HG02610 (cell line): ENCODE measurements at regions not wholly inside any gene's neighbourhood (a gene's known extent, or its start where the extent isn't known, plus 50 kb on each side); places are given as distances from the start of the nearest gene placed in this dataset.

Source experiments
- ATAC-seq: cut with Tn5 transposase; IDR thresholded peaks from one replicate; pipeline ENCODE4 v1.9.1; 2021; ENCODE audit warnings: mild to moderate bottlenecking, moderate library complexity; ENCODE audit not compliant: unreplicated experiment

DNA sequence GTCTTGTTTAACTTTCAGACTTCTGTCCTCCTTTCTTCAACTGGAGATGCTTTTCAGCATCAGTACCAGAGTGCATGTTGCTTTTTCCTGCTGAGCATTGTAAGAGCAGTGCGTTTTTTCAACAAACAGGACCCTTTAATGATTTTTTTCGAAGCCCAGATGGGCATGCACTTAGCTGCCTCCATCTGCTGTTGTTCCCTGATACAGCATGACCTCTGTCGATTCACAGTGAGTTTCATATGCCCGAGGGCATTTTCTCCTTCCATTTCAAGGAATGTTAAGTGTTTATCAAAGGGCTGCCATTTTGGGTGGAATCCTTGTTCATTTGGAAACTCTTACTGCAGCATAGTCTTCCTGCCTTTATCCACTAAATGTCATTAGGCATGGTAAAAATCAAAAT lies 428.6 kb downstream of the DTHD1 start:
- ATAC-seq: no peak

DNA sequence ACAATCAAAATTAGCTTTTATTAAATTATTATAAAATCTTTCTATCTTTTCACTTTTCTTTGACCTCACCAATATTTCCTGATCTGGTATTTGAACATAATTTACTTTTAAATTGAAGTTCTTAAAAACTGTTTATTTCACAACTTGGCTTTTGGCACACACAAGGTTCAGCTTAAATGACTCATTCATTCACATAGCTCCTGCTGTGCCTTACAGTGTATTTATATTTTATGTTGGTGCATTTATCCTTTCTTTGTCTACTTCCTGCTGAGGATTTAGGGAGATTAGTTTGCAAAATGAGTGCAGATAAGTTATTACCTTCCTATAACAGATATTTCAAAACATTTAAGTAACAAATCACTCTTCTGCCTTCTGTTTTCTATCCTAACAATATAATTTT lies 430.6 kb downstream of the DTHD1 start:
- ATAC-seq: no peak

GRCh38 chr4:36716874-36717273 lies 435.5 kb downstream of the DTHD1 start:
- ATAC-seq: no peak

DNA sequence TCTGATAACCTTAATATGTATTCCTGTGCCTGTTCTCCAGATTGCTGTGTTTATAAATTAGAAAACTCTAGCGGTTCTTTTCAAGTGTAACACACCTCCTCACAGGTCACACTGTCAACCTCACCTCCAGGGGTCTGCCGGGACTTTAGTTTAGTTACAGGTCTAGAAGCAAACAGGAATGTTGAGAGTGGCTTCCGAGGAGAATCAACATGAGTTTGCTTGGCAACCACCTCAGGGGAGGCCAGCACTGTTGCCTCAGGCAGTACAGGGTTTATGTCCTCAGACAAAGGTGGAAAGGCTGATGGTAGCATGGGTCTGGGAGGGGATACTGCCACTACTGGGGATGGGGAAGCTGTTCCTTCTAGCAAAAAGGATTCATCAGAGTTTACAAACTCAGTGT lies 438.0 kb downstream of the DTHD1 start:
- ATAC-seq: no peak

- ATAC-seq: no peak
Measured at GRCh38 chr4:36722986-36723385, 441.6 kb downstream of the DTHD1 start.

DNA sequence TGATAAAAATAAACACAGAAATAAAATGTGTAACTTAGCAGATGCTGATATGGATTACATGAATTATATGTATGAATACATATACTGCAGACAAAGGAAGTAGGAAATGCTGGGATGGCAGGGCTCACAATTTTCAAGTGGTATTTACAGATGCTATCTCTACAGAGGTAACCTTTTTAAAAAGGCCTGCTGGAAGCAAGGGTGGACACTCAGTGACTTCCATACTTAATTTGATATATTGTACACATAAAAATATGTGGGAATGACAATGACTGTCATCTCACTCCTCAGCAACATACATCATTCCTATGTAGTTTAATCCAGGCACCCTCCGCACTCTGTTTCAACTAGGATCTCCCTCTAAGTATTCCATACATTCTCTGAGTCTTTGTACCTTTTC lies 452.9 kb downstream of the DTHD1 start:
- ATAC-seq: no peak

DNA sequence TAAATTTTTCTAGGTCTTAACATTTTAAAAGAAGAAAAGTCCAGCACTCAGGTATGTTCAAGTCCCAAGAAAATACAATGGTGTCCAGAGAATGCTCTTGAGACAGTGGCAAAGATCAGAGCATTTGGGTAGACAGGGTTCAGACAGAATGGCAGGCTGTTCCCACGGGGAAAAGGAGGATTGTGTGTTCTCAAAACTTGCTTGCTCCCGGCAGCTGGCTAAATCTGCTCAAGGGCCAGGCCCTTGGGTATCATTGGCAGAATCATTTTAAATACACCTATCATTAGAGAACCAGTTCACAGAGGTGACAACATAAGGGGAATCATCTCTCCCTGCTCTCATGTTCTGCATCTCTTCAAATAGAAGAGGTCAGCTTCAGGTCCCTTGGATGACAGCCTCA lies 456.3 kb downstream of the DTHD1 start:
- ATAC-seq: no peak

GRCh38 chr4:36740796-36741310 lies 459.4 kb downstream of the DTHD1 start:
- ATAC-seq: no peak

- no peak for ATAC-seq
Measured at GRCh38 chr4:36747277-36748129, 466.1 kb downstream of the DTHD1 start.

- ATAC-seq: no peak
Measured at GRCh38 chr4:36753048-36753447, 471.6 kb downstream of the DTHD1 start.

- no peak for ATAC-seq
Measured at GRCh38 chr4:36757580-36758311, 476.3 kb downstream of the DTHD1 start.

DNA sequence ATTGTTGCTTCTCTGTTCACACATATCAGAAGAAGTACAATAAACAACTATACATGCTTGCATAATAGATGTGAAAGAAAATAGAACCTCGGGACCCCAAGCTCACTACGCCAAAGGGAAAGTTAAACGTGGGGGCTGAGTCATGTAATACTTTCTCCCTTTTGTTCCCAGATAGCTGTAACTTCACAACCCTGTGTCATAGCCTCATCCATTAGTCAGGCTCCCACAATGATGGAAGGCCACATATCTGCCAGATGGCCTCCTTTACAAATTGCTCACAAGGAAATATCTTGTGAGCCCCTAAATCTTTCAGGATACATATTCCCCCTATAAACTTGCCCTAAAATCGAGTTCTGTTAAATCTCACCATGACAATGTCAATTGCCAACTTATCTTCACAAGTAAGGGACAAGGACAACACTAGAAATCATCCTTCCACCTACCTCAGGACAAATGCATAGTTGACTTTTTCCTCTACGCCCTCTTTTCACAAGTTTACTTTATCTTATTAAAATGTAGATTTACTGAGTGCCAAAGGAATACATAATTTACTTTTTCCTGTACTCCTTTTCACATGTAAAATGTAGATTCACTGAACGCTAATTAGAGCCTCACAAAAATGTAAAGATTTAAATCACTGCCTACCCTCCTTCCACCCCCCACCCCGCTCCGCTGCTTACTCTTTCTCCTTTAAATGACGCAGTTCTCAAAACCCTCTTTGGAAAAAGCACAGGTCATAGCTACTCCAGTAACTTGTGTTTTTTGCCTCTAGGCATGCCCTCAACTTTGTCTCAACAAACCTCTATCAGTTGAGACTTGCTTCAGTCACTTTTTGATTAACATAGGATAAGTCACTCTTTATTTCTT lies 477.1 kb downstream of the DTHD1 start:
- ATAC-seq: no peak

DNA sequence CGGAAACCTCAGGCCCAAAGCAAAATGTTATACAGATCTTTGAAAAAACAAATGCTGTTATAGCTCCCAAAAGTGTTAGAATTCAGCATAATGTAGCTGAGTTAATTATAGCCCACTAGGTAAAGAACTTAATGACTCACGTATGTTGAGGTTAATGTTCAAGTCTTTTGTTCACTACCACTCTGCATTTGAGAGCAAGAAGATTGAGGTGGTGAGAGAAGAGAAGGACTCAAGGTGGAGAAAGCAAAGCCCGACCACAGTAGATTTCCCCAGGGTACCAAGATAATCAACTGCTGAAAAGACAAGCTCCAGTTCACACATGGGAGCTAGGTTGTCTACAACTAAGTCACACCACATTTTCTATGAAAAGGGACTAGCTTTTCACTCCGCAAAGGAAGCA lies 480.2 kb downstream of the DTHD1 start:
- no peak for ATAC-seq

GRCh38 chr4:36763814-36764213 lies 480.7 kb upstream of the NWD2 start:
- no peak for ATAC-seq

DNA sequence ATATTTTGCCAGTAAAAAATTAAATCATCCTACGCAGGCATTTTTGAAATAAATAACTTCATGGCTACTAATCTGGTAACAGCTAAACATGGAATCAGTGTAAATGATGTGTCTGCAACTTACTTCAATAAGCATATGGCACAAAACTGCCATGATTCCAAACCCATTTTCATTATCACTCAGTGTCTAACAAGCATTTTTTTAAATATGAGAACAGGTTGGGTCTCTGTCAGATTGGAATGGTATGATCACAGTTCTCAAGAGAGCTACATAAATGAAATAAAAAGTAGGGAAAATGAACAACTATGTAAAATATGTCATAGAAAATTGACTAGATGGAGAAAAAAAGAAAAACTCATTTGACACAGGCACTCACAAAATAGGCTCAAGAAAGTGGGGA lies 476.9 kb upstream of the NWD2 start:
- ATAC-seq: no peak

- ATAC-seq: no peak
Measured at GRCh38 chr4:36771411-36772153, 473.0 kb upstream of the NWD2 start.

DNA sequence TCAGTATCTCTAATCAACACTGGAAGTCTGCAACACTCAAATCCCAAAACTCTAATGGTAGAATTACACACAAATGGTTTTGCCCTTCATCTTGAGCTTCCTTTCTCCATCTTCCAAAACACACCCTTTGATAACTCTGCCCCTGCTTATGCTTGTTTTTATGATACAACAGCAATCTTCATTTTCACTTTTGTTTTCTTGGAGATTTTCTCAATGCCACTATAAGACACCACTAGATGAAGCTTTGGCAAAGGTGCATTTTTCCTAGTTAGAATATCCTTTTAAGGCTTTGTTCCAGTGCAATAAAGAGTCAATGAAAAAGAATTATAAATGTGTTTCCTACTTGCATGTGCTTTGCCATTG lies 472.4 kb upstream of the NWD2 start:
- no peak for ATAC-seq

DNA sequence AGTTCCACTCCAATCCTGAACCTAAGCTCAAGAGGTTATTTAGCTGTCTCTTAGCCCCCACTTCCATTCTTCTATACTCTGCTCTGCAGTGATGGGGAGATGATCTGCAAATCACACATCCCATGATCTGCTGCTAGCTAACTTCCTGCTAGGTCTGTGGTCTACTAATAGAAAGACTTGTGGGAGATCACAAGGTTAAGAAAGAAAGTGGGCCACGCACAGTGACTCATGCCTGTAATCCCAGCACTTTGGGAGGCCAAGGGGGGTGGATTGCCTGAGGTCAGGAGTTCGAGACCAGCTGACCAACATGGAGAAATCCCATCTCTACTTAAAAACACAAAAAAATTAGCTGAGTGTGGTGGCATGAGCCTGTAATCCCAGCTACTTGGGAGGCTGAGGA lies 471.1 kb upstream of the NWD2 start:
- ATAC-seq: no peak

- no peak for ATAC-seq
Measured at GRCh38 chr4:36775544-36775943, 469.0 kb upstream of the NWD2 start.

DNA sequence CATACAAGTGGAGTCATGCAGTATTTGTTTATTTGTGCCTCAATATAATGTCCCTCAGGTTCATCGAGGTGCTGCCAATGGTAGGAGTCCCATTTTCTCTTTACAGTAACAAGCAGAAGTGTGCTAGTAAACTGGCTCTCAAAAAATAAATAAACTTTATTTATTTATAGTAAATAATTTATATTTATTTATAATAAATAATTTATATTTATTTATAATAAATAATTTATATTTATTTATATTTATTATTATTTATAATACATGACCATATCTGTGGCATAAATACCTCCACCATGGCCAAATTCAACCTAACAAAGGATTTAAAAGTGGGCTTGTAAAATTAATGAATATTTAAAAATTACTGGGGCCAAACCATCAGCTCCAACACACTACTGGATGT lies 464.9 kb upstream of the NWD2 start:
- no peak for ATAC-seq

GRCh38 chr4:36785973-36786372 lies 458.6 kb upstream of the NWD2 start:
- ATAC-seq: no peak
